Keratinocyte (primary cell): ENCODE measurements at regions not wholly inside any gene's neighbourhood (a gene's known extent, or its start where the extent isn't known, plus 50 kb on each side); places are given as distances from the start of the nearest gene placed in this dataset.

ENCODE experiments used
- DNase-seq: peaks from one replicate; pipeline ENCODE4 v3.0.0-alpha.2; 2011; ENCODE audit warnings: low read depth, missing footprints, low spot score
- FAIRE-seq: peaks from 2 replicates; lab custom pipeline; 2011; peaks lifted over from hg19 to GRCh38; lab: Jason Lieb, UNC
- H2AFZ ChIP-seq: 2 replicates; pipeline ENCODE4 v1.6.0; 2012; ENCODE audit warnings: low read length, control low read depth, inconsistent platforms; ENCODE audit not compliant: control insufficient read depth
- H3K27ac ChIP-seq: 2 replicates; pipeline ENCODE4 v1.5.1; 2011; ENCODE audit warnings: low read length; ENCODE audit not compliant: control insufficient read depth, insufficient read depth
- H3K27me3 ChIP-seq: 3 replicates; pipeline ENCODE4 v1.6.0; 2011; ENCODE audit warnings: low read length; ENCODE audit not compliant: control insufficient read depth, insufficient read depth; ENCODE audit errors: extremely low read depth
- H3K36me3 ChIP-seq, 2 experiments: 2 replicates in 1 of 2; 3 replicates in 1 of 2; pipeline ENCODE4 v1.5.1; 2011; ENCODE audit warnings: low read length in 2 of 2, mild to moderate bottlenecking in 1 of 2; ENCODE audit not compliant: control insufficient read depth in 2 of 2, insufficient read depth in 2 of 2; ENCODE audit errors: extremely low read depth in 1 of 2
- H3K4me1 ChIP-seq: 3 replicates; pipeline ENCODE4 v1.5.1; 2011; ENCODE audit warnings: low read length; ENCODE audit not compliant: control insufficient read depth, insufficient read depth; ENCODE audit errors: extremely low read depth
- H3K4me2 ChIP-seq: 3 replicates; pipeline ENCODE4 v1.6.0; 2011; ENCODE audit warnings: low read depth, low read length; ENCODE audit not compliant: control insufficient read depth, insufficient read depth; ENCODE audit errors: extremely low read depth
- H3K4me3 ChIP-seq, 3 experiments: fragments of 200-600 bp in 1 of 3; sonication (generic) in 1 of 3; 2 replicates in 2 of 3; 3 replicates in 1 of 3; pipeline ENCODE4 v1.5.1; 2011 to 2016; ENCODE audit warnings: low read length in 3 of 3, mild to moderate bottlenecking in 3 of 3, control low read depth in 2 of 3, inconsistent platforms in 1 of 3, low read depth in 1 of 3, mixed read lengths in 1 of 3, mixed run types in 1 of 3, moderate library complexity in 1 of 3; ENCODE audit not compliant: control insufficient read depth in 2 of 3, insufficient read depth in 2 of 3; ENCODE audit errors: extremely low read depth in 1 of 3
- H3K79me2 ChIP-seq: 2 replicates; pipeline ENCODE4 v1.6.0; 2012; ENCODE audit warnings: low read length; ENCODE audit not compliant: control insufficient read depth, insufficient read depth
- H3K9ac ChIP-seq: 3 replicates; pipeline ENCODE4 v1.6.0; 2011; ENCODE audit warnings: low read length; ENCODE audit not compliant: control insufficient read depth, insufficient read depth; ENCODE audit errors: extremely low read depth
- H3K9me1 ChIP-seq: 3 replicates; pipeline ENCODE4 v1.6.0; 2011; ENCODE audit warnings: low read length; ENCODE audit not compliant: control insufficient read depth, insufficient read depth; ENCODE audit errors: extremely low read depth
- H3K9me3 ChIP-seq: 2 replicates; pipeline ENCODE4 v1.5.1; 2012; ENCODE audit warnings: low read depth, low read length; ENCODE audit not compliant: control insufficient read depth
- H4K20me1 ChIP-seq: 3 replicates; pipeline ENCODE4 v1.6.0; 2011; ENCODE audit warnings: low read length; ENCODE audit not compliant: control insufficient read depth, insufficient read depth; ENCODE audit errors: extremely low read depth
- EZH2 ChIP-seq: IDR thresholded peaks from one replicate; pipeline ENCODE4 v1.6.1; 2012; ENCODE audit warnings: inconsistent platforms, mild to moderate bottlenecking, low read length, moderate library complexity
- dilution Hi-C: fragments of 300-500 bp; cut with MboI; formaldehyde crosslinking; loops from one replicate; pipeline ENCODE4 v1.7.0; 2020; ENCODE audit warnings: low sequenced_read_pairs; ENCODE audit not compliant: extremely low pct_ligation_motif_present
- TF ChIP-seq, protein P1 (sequence below), 3 experiments: IDR thresholded peaks in 1 of 3; conservative IDR thresholded peaks in 1 of 3; optimal IDR thresholded peaks in 1 of 3; 2 replicates in 2 of 3; 3 replicates in 1 of 3; pipeline versions ENCODE3 to v1.5.1; 2011; ENCODE audit warnings: low read length in 3 of 3, mild to moderate bottlenecking in 3 of 3, moderate library complexity in 2 of 3, control low read depth in 1 of 3, inconsistent platforms in 1 of 3; ENCODE audit not compliant: insufficient read depth in 2 of 3; ENCODE audit errors: extremely low read depth in 1 of 3

DNA sequence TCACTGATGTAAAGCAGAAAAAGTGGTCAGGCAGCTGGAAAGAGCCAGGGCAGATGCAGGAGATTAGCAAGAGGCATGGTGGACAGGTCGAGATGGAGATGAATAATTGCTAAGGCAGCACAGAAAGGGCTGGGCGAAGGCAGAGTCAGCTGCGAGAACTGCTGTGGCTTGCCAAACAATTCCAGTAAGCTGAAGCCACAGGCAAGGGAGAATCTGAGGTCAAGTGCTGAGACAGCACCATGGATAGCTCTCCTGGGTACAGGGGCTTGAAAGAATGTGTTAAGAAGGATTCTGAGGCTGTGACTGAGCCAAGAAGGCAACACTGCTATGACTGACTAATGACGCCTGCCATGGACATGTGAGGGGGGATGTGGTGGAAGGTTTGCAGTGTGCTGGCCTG is 220.8 kb upstream of the FOXA2 start:
- H3K4me1 ChIP-seq = peaks cover 8% of the 10 kb centered on the region
- no peaks in the 10 kb centered on the region for H3K27me3 ChIP-seq
- no peaks in the 10 kb centered on the region for H3K9me1 ChIP-seq
- H3K4me3 ChIP-seq = no peak overlapping the region
- no peak overlapping the region for H3K9ac ChIP-seq
- no peak overlapping the region for H3K27ac ChIP-seq
- no peaks in the 10 kb centered on the region for H3K79me2 ChIP-seq
- no peak for TF ChIP-seq EZH2
- TF ChIP-seq, protein P1, sequence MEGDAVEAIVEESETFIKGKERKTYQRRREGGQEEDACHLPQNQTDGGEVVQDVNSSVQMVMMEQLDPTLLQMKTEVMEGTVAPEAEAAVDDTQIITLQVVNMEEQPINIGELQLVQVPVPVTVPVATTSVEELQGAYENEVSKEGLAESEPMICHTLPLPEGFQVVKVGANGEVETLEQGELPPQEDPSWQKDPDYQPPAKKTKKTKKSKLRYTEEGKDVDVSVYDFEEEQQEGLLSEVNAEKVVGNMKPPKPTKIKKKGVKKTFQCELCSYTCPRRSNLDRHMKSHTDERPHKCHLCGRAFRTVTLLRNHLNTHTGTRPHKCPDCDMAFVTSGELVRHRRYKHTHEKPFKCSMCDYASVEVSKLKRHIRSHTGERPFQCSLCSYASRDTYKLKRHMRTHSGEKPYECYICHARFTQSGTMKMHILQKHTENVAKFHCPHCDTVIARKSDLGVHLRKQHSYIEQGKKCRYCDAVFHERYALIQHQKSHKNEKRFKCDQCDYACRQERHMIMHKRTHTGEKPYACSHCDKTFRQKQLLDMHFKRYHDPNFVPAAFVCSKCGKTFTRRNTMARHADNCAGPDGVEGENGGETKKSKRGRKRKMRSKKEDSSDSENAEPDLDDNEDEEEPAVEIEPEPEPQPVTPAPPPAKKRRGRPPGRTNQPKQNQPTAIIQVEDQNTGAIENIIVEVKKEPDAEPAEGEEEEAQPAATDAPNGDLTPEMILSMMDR (optimal IDR thresholded peaks at IDR 0.05 in 1 of 3, IDR thresholded peaks at IDR 0.05 in 1 of 3, conservative IDR thresholded peaks at IDR 0.05 in 1 of 3; ENCODE audit: extremely low read depth in 1 of 3, insufficient read depth in 2 of 3, low read length in 3 of 3) = no peak
- dilution Hi-C loops = no loop called here
- no peak overlapping the region for H3K4me2 ChIP-seq
- FAIRE-seq (peak; percentile 43), DNase-seq (peak; percentile 40)
- H4K20me1 ChIP-seq = no peaks in the 10 kb centered on the region
- no peaks in the 10 kb centered on the region for H3K9me3 ChIP-seq
- no peaks in the 10 kb centered on the region for H3K36me3 ChIP-seq
- no peak overlapping the region for H2AFZ ChIP-seq

- dilution Hi-C loops = no loop called here
- FAIRE-seq = no peak
- H3K4me2 ChIP-seq = no peak overlapping the region
Observed at GRCh38 chr20:22805996-22806395, 221.6 kb upstream of the FOXA2 start.

More at GRCh38 chr20:22805996-22806395, 221.6 kb upstream of the FOXA2 start:
- TF ChIP-seq, protein P1 (optimal IDR thresholded peaks at IDR 0.05 in 1 of 3, IDR thresholded peaks at IDR 0.05 in 1 of 3, conservative IDR thresholded peaks at IDR 0.05 in 1 of 3; ENCODE audit: extremely low read depth in 1 of 3, insufficient read depth in 2 of 3, low read length in 3 of 3) = no peak
- no peak for TF ChIP-seq EZH2
- peaks cover 8% of the 10 kb centered on the region for H3K4me1 ChIP-seq
- H3K79me2 ChIP-seq = no peaks in the 10 kb centered on the region
- H2AFZ ChIP-seq = no peak overlapping the region
- no peak for DNase-seq
- no peaks in the 10 kb centered on the region for H3K9me1 ChIP-seq
- H3K9me3 ChIP-seq = no peaks in the 10 kb centered on the region
- no peaks in the 10 kb centered on the region for H3K27me3 ChIP-seq
- H3K27ac ChIP-seq = no peak overlapping the region
- no peak overlapping the region for H3K9ac ChIP-seq
- H3K36me3 ChIP-seq = no peaks in the 10 kb centered on the region
- no peak overlapping the region for H3K4me3 ChIP-seq
- H4K20me1 ChIP-seq = no peaks in the 10 kb centered on the region
